PC-9 (cell line): ENCODE measurements at regions not wholly inside any gene's neighbourhood (a gene's known extent, or its start where the extent isn't known, plus 50 kb on each side); places are given as distances from the start of the nearest gene placed in this dataset.

Source experiments
- CTCF ChIP-seq: fragments of 200-600 bp; sonication (generic); conservative IDR thresholded peaks from 2 replicates; pipeline ENCODE4 v1.6.1; 2017; ENCODE audit warnings: mixed run types, antibody characterized with exemption, mild to moderate bottlenecking, moderate library complexity
- EZH2 ChIP-seq: fragments of 200-600 bp; sonication (generic); IDR thresholded peaks from 2 replicates; pipeline ENCODE4 v1.8.0; 2017; ENCODE audit warnings: antibody characterized with exemption, low read depth

GRCh38 chr1:226491093-226491850 lies 57.3 kb upstream of the STUM start:
- TF ChIP-seq CTCF (no peak), EZH2 (no peak)
